ENCODE measurements at regions not wholly inside any gene's neighbourhood (a gene's known extent, or its start where the extent isn't known, plus 50 kb on each side); places are given as distances from the start of the nearest gene placed in this dataset.
"Not testable (repeated sequence)": the region's sequence is repeated elsewhere in the genome, so short reads cannot be mapped to it uniquely, and the experiment has no call there.

GRCh38 chr12:131321988-131322387 lies 368.3 kb downstream of the ADGRD1 start:
- no peak for DNase-seq

GRCh38 chr12:131322460-131322859 lies 368.8 kb downstream of the ADGRD1 start:
- not testable (repeated sequence) for DNase-seq

- DNase-seq = no peak
These were observed 370.2 kb downstream of the ADGRD1 start for GRCh38 chr12:131323879-131324278.

DNA sequence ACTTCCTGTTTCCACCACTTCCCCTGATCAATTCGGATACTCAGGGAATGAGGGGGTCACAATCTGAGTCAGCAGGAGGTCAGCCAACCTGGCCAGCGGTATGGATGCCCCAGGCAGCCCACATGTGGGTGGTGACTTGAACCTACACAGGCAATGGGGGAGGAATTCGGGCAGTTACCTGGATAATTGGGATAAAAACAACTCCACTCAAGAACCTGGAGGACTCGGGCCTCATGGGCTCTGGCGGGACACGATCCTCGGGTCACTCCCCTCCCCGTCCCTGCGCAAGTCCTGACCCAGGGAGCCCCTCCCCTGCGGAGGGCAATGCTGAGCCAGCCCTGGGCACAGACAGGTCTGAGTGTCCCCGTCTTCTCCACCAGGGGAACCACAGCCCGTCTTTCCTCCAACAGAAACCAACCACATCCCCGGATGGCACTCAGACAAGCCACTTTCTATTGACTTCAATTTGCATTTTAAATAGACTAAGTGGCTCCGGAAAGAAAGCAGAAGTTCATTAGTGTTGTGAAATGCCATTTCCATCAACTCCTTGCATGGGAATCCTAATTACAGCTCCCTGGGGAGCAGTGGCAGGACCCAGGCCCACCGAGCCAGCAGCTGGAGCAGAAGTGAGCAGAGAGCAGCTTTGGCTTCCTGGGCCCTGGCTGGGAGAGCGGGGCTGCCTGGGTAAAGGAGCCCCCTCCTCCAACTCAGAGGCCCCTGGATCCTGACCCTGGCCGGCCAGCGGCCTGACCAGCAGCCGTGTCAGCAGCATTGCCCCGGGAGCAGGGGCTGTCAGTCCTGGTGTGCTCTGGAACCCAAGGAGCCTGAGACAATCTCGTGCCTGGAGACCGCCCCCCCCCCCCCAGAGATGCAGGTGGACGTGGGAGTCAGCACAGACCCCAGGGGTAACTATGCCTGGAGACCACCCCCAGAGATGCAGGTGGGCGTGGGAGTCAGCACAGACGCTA lies 374.1 kb downstream of the ADGRD1 start:
- no peak for DNase-seq

GRCh38 chr12:131328861-131329845 lies 375.4 kb downstream of the ADGRD1 start:
- DNase-seq = not testable (repeated sequence)

- DNase-seq = no peak
These were observed 376.6 kb downstream of the ADGRD1 start for GRCh38 chr12:131330106-131330815.

DNA sequence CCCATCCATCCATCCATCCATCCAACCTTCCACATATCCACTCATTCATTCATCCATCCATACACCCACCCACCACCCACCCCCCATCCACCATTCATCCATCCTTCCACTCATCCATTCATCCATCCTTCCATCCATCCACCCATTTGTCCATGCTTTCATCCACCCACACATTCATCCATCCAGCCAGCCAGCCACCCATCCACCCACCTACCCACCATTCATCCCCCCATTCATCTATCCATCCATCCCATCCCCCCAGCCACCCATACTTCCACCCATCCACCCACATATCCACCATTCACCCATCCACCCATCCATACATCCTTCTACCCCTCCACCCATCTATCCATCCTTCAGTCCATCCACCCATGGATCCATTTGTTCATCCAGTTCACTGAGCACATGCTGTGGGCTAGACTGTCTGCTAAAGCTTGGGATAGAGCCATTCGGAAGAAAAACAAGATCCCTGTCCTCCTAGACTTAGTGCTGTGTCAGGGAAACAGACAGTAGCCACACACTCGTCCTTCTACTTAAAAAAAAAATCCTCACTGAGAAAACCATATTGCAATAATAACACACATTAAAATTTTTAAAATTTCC lies 377.5 kb downstream of the ADGRD1 start:
- DNase-seq = no peak

DNA sequence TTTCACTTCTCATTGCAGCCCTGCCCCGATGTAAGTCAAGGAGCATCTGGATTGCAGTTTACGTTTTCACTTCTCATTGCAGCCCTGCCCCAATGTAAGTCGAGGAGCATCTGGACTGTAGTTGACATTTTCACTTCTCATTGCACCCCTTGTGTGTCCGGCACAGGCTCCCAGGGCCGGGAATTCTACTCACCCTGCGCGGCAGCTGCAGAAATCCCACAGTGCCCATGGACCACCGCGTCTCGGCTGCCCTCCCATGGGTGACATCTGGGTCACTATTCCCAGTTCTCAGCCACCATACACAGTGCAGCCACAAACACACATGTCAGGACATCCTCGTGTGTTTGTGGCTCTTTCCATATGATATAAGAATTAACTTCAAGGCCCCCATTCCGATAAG lies 378.5 kb downstream of the ADGRD1 start:
- DNase-seq = no peak

DNA sequence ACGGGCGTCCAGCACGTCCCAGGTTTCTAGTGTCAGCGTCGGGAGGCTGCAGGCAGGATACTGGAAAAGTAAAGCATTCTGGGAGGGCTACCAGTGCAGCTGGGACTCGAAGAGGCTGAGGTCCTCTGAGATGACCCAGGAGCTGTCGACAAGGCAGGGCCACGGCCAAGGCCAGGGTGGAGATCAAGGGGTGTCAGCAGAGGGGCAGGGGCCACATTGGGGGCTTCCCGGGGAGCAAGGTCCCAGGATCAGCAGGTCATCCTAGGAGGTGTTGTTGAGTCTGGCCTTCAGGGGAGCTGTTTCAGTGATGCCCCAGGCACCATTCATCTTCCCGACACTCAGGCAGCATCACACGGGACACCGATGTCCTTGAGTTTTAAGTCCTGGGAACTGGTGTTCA lies 377.8 kb upstream of the SFSWAP start:
- no peak for DNase-seq

- DNase-seq = no peak
These were observed 377.1 kb upstream of the SFSWAP start for GRCh38 chr12:131333621-131334440.

DNA sequence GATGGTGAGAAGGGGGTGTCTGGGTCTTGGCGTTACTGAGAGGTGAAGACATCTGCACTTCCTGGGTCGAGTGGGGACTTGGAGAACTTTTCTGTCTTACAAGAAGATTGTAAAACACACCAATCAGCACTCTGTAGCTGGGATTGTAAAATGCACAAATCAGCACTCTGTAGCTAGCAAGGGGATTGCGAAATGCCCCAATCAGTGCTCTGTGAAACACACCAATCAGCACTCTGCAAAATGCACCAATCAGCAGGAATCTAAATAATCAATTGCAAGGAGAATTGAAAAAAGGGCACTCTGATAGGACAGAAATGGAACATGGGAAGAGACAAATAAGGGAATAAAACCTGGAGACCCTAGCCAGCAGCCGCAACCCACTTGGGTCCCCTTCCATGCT lies 376.1 kb upstream of the SFSWAP start:
- no peak for DNase-seq

DNA sequence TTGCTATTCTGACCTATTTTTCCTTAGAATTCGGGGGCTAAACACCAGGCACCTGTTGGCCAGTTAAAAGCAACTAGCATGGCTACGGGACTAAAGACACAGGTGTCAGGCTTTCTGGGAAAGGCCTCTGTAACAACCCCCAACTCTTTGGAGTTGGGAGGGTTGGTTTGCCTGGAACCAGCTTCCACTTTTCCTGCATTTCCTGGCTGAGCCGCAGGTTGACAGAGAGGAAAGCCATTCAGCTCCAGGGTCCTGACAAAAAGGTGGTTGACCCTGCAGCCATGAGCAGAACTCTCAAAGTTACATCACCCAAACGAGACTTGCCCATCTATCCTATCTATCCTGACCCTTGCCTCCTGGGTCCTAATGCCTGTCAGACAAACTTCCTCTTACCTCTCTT lies 375.4 kb upstream of the SFSWAP start:
- DNase-seq = no peak

DNA sequence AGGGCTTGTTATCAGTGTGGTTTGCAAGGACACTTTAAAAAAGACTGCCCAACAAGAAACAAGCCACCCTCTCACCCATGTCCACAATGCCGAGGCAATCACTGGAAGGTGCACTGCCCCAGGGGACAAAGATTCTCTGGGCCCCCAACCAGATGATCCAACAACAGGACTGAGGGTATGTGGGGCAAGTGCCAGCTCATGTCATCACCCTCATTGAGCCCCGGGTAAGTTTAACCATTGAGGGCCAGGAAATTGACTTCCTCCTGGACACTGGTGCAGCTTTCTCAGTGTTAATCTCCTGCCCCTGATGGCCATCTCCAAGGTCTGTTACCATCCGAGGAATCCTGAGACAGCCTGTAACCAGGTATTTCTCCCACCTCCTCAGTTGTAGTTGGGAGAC lies 373.0 kb upstream of the SFSWAP start:
- DNase-seq = not testable (repeated sequence)

GRCh38 chr12:131340616-131341210 lies 370.2 kb upstream of the SFSWAP start:
- no peak for DNase-seq

GRCh38 chr12:131341608-131342007 lies 369.3 kb upstream of the SFSWAP start:
- not testable (repeated sequence) for DNase-seq

- not testable (repeated sequence) for DNase-seq
These were observed 367.5 kb upstream of the SFSWAP start for GRCh38 chr12:131343436-131343835.

GRCh38 chr12:131344715-131345520 lies 366.0 kb upstream of the SFSWAP start:
- DNase-seq = not testable (repeated sequence)

GRCh38 chr12:131345521-131346436 lies 365.1 kb upstream of the SFSWAP start:
- no peak for DNase-seq
